RPMI8226 (cell line): ENCODE measurements at regions not wholly inside any gene's neighbourhood (a gene's known extent, or its start where the extent isn't known, plus 50 kb on each side); places are given as distances from the start of the nearest gene placed in this dataset.
"Not testable (repeated sequence)": the region's sequence is repeated elsewhere in the genome, so short reads cannot be mapped to it uniquely, and the experiment has no call there.

Source experiments
- DNase-seq: peaks from one replicate; pipeline ENCODE4 v3.0.0-alpha.2; 2015

GRCh38 chr12:67047634-67048033, 221.5 kb upstream of the CAND1 start:
- no peak for DNase-seq

DNA sequence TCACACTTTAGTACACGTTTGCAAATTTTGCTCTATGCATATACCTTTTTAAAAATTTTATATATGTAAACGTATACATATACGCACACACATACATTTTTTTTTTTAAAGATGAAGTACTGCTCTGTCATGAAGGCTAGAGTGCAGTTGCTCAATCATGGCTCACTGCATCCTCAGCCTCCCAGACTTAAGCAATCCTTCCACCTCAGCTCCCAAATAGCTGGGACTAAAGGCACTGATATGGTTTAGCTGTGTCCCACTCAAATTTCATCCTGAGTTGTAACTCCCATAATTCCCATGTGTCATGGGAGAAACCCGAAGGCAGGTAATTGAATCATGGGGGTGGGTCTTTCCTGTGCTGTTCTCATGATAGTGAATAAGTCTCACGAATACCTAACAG, 220.8 kb upstream of the CAND1 start:
- DNase-seq: no peak

GRCh38 chr12:67049199-67049598, 220.0 kb upstream of the CAND1 start:
- DNase-seq: not testable (repeated sequence)

DNA sequence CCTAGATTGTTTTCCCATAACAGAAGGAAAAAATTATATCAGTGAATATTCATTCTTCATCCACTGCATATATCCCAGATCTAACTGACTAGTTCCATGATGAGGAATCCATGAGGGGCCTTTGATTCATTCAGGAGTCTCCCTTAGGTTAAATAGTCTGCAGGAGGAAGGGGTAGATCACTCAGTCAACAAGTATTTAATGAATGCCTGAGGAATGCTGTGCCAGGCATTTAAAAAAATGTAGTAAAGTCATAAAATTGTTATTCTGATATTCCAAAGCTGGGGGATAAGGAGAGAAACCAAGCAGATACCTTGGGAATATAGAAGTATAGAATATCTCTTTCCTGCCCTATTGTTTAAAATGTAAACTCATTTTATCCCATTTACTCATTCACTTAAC, 216.2 kb upstream of the CAND1 start:
- DNase-seq: no peak

GRCh38 chr12:67056329-67056728, 212.8 kb upstream of the CAND1 start:
- no peak for DNase-seq

DNA sequence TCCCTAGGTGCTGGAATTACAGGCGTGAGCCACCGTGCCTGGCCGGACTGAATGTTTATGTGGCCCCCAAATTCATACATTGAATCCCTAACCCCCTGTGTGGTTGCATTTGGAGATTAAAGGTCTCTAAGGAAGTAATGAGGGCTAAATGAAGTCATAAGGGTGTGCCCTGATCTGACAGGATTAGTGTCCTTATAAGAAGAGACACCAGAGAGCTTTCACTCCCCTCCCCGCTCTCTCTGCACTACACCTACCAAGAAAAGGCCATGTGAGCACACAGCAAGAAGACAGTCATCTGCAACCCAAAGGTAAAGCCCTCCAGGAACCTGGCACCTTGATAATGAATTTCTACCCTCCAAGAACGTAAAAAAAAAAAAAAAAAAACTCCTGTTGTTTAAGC, 212.1 kb upstream of the CAND1 start:
- no peak for DNase-seq

- DNase-seq: no peak
Measured at GRCh38 chr12:67062193-67062592, 207.0 kb upstream of the CAND1 start.

DNA sequence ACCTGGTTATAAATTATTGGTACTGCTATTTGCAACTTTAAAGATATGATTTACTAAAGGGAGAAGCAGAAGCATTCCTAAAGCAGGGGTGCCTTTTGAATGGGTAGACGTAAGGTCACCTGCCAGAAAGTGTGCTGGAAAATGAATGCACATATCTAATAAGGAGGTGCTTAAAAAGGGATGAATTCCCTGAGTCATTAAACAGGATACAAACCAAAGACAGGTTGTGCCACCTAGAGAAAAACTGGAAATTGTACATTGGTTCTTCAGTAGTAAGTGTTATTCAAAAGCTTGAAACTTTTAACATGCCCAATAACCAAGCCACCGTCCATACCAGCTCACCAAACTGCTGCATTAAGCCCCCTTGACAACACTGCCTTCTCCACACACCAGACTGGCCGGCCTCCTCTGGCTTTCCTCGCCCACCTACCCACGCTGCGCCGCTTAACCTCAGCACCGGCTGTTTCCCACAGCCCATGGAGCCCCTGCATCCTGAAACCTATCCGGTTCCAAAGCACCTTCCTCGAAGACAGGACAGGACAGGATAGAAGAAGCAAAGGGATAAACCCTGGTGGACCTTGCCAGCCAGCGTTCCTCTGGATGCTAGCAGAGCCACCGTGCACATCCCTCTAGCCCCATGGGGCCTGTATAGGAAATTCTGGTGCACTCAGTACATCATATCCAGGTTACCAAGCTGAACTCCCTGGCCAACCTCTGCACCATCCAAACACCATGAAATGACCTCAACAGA, 201.5 kb upstream of the CAND1 start:
- no peak for DNase-seq

- DNase-seq: peak; percentile 16
Measured at GRCh38 chr12:67068204-67068731, 200.9 kb upstream of the CAND1 start.

DNA sequence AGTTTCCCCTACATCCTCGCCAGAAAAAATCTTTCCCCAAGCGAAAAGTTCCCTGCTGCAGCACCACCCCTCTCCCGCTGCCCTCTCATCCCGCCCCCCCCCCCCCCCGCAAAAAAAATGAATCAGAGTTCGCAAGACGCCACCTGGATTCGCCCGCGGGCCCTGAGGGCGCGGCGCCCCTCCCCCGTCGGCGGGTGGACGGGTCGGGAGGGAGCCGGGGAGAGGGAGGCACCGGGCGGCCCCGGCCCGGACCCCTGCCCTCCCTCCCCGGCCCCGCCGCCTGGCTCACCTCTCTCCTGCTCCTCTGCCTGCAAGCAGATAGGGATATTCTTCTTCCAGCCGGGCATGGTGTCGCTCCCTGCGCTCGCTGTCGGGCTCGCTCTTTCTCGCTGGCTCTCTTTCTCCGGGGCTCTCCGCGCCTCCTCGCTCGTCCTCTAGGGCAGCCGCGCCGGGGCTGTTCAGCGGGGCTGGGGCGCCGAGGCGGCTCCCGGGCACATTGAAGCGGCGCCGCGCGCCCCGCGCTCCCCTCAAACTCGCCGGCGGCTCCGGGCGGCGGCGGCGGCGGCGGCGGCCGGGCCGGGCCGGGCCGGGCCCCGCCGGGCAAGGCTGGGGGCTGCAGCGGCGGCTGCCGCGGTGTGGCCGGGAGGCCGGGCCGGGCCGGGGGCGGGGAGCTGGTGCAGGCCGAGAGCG, 200.3 kb upstream of the CAND1 start:
- peak; percentile 57 for DNase-seq

DNA sequence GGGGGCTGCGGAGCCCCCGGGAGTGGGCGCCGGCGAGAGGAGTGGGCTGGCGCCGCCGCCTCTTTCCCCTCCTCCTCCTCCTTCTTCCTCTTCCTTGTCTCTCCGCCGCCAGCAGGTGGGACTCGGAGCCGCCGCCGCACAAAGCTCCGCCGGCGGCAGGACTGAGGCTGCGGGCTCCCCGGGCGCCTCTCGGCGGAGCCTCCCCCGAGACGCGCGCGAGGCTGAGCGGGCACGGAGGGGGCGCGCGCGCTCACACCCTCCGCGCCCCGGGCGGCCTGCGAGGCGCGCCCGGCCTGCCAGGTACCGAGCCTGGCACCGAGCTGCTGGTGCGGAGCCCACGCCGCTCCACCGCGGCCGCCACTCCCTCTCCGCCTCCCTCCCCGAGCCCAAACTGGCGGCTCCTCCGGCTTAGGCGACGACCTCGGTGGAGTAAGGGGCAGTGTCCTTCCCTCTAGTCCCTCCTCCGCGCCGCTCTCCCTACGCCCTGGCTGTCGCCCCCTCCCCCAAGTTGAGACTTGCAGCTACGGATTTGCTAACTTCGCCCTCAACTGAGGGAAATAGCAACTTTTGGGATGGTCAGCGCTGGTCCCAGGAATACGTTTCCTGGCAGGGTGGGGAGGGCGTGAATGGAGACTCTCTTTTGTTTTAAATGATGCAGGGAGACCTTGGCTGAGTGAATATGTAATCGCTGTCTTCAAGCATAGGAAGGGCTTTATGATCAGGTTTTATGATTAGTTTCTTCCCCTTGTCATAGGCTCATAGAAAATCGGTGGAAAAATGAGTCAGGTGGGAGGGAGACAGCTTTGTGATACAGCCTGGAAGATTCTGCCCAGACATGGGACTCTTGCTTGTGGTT, 199.5 kb upstream of the CAND1 start:
- peak; percentile 65 for DNase-seq

DNA sequence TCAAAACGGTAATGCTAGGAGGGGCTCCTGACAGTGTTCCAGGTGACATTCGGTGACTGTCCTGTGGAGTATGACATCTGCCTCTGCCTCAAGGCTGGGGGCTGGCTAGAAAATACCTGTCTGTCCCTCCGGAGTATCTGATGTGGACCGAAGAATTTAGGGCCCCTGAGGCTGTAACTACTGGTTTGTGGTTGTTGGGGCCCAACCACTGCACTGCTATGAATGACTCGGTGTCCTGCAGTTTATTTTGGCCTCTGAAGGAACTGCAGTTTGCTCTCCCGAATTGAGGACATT, 198.9 kb upstream of the CAND1 start:
- DNase-seq: no peak

GRCh38 chr12:67070604-67071003, 198.6 kb upstream of the CAND1 start:
- DNase-seq: no peak

GRCh38 chr12:67072281-67072680, 196.9 kb upstream of the CAND1 start:
- not testable (repeated sequence) for DNase-seq

DNA sequence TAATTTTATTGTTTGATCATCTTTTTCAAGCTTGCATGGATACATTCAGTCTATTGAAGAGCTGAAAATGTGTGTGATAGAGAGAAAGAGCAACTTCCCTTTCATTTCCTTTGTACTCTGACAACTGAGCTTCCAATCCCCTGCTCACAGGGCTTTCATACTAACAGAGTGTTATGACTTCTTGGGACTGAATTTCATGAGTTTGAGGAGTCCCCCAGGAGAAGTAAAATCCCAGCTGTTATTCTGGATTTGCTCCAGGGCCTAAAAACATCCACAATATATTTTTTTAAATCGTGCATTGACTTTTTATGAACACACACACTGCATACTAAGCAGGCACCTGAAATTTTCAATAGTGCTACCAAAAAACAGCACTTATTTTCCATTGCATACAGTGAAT, 195.8 kb upstream of the CAND1 start:
- DNase-seq: no peak

- no peak for DNase-seq
Measured at GRCh38 chr12:67074072-67074471, 195.1 kb upstream of the CAND1 start.

DNA sequence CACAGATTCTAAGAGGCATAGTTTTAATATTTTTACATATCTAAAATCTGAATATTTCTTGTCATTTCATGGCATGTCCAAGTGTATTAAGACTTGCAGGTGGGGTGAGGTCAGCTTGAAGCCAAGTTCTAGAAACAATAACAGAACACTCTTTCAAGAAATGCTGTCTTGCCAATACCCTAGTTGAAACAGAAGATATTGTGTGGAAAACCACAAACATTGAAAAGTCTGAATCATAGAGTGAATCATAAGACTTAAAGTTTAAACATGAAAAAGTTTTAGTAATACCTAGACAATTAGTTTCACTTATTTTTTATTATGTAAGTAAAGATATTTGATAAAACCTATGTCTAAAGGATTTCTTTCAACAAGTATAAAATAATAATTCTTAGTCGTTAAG, 191.5 kb upstream of the CAND1 start:
- no peak for DNase-seq

- no peak for DNase-seq
Measured at GRCh38 chr12:67078957-67079356, 190.2 kb upstream of the CAND1 start.

DNA sequence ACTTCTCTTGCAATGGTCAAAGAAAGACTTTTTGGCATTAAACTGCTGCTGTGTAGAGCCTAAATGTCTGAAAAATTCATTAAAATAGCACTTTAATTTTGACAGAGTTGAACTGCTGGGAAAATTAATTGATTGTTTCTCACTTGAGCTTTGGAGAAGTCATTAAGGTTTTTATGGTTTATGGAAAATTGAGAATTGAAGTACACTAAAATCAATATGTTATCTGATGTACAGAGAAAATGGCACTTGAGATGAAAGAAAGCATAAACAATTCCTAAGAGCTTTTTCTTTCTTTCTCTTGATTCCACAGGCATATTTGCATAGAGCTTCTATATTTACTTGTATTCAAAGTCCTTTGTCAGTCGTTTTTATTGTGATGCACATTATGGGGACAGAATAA, 188.5 kb upstream of the CAND1 start:
- no peak for DNase-seq

GRCh38 chr12:67082221-67082620, 186.9 kb upstream of the CAND1 start:
- no peak for DNase-seq

- DNase-seq: no peak
Measured at GRCh38 chr12:67085699-67086098, 183.5 kb upstream of the CAND1 start.

- no peak for DNase-seq
Measured at GRCh38 chr12:67086116-67086515, 183.0 kb upstream of the CAND1 start.

- no peak for DNase-seq
Measured at GRCh38 chr12:67088401-67089118, 180.6 kb upstream of the CAND1 start.
